Heart left ventricle (tissue), 13 donors: ENCODE measurements at regions not wholly inside any gene's neighbourhood (a gene's known extent, or its start where the extent isn't known, plus 50 kb on each side); places are given as distances from the start of the nearest gene placed in this dataset.

Experiments used
- CTCF ChIP-seq, 12 donors: fragments of 200-600 bp; sonication (generic) in 4 of 12; IDR thresholded peaks; one replicate each; pipeline versions ENCODE4 v1.5.0 to v1.8.0; 2018 to 2022; ENCODE audit warnings: antibody characterized with exemption in 12 of 12, mild to moderate bottlenecking in 5 of 12
- POLR2A ChIP-seq, 2 donors: fragments of 450-650 bp; IDR thresholded peaks; one replicate each; pipeline ENCODE4 v1.6.1; 2017; ENCODE audit warnings: antibody characterized with exemption in 2 of 2, mild to moderate bottlenecking in 2 of 2, moderate library complexity in 2 of 2
- donor health status: ischemic (EF 13 %, LVEDD 7.1; RV severe dilation, severe dysfunction).
- donor health status: DM: no; HTN: yes; CAD: no.
- donor health status: DM: no; HTN: no; CAD: no.
- donor health status: ischemic (EF 25% LVEDD 6.9; RV normal size, moderate dysfunction).
- donor health status: ischemic (EF 25% LVEDD 5.7; RV mildly dilated, moderate dysfunction).
- donor health status: ischemic (EF 35%, LVEDD 5.7; RV mildly dilated, moderate dysfunction).
- donor health status: nonischemic (EF 11% LVEDD 7.7; RV severe dilation, severe dysfunction).
- donor health status: DM: yes; HTN: yes; CAD: no.
- donor health status: PGD.
- donor health status: ischemic (EF 29% LVEDD 5.4; RV normal size, mild dysfunction).
- donor health status: nonischemic (EF 23%, LVEDD 6.1; RV moderate dilation, normal function).

- TF ChIP-seq CTCF (IDR thresholded peaks at IDR 0.05) (no peak), POLR2A (IDR thresholded peaks at IDR 0.05) (no peak)
These were observed 659.9 kb downstream of the RWDD3 start for GRCh38 chr1:95893921-95894320.
